GM20000 (cell line): ENCODE measurements at regions not wholly inside any gene's neighbourhood (a gene's known extent, or its start where the extent isn't known, plus 50 kb on each side); places are given as distances from the start of the nearest gene placed in this dataset.

Experiments used
- DNase-seq: peaks from one replicate; pipeline ENCODE4 v3.0.0; 2012; ENCODE audit warnings: low spot score
- TF ChIP-seq, protein P1 (sequence below): IDR thresholded peaks from 2 replicates; pipeline ENCODE4 v1.5.1; 2012; ENCODE audit warnings: mild to moderate bottlenecking, control low read depth; ENCODE audit errors: extremely low read depth, missing control alignments

DNA sequence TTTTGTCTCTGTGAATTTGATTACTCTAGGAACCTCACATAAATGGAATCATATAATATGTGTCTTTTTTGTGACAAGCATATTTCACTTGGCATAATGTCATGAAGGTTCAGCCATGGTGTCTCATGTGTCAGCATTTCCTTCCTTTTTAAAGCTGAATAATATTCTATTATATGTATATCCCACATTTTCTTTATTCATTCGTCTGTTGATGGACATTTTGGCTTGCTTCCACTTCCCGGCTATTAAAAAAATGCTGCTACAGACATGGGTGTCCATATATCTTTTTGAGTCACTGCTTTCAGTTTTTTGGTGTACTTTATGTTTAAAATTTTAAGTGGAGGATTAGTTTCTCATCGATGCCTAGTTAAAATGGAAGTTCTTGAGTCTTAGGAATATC lies 59.8 kb upstream of the C5orf63 start:
- TF ChIP-seq, protein P1, sequence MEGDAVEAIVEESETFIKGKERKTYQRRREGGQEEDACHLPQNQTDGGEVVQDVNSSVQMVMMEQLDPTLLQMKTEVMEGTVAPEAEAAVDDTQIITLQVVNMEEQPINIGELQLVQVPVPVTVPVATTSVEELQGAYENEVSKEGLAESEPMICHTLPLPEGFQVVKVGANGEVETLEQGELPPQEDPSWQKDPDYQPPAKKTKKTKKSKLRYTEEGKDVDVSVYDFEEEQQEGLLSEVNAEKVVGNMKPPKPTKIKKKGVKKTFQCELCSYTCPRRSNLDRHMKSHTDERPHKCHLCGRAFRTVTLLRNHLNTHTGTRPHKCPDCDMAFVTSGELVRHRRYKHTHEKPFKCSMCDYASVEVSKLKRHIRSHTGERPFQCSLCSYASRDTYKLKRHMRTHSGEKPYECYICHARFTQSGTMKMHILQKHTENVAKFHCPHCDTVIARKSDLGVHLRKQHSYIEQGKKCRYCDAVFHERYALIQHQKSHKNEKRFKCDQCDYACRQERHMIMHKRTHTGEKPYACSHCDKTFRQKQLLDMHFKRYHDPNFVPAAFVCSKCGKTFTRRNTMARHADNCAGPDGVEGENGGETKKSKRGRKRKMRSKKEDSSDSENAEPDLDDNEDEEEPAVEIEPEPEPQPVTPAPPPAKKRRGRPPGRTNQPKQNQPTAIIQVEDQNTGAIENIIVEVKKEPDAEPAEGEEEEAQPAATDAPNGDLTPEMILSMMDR, result no peak
- DNase-seq, result no peak

DNA sequence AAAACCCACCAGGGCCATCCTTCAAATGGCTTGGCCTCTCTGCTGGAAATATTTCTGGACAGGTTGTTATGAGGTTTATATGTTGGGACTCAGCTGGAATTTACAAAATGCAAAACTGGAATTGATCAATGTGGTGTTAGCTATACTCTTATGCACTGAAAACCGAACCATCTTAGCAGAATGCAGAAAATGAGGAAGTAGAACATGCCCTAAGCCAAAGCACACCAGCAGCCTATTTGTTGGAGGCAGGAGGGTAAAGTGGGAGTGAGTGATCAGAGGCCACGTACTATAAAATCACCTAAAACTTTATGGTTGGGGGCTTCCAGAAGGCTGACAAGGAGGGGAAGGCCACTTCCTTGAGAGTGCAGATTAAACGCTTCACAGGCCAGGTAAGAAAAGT lies 63.6 kb upstream of the C5orf63 start:
- DNase-seq, result no peak
- TF ChIP-seq, protein P1, result no peak

DNA sequence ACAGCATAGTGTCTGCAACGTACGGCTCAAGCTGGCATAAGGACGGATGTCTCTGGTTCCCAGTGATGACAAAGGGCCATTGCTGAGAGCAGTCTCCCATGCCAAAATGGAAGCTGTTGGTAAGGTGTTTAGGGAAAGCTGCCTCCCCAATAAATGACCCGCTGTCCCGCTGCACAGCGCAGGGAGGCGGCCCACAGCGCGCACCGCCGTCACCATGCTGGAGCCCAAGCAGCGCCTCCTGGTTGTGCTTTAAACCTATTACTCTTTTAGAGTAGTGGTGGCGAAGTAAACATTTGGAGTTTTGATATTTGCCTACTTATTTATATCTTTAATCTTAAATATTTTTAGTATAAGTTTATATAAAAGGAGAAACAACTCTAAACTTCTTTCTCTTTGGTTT lies 70.4 kb upstream of the C5orf63 start:
- DNase-seq, result no peak
- TF ChIP-seq, protein P1, result no peak

DNA sequence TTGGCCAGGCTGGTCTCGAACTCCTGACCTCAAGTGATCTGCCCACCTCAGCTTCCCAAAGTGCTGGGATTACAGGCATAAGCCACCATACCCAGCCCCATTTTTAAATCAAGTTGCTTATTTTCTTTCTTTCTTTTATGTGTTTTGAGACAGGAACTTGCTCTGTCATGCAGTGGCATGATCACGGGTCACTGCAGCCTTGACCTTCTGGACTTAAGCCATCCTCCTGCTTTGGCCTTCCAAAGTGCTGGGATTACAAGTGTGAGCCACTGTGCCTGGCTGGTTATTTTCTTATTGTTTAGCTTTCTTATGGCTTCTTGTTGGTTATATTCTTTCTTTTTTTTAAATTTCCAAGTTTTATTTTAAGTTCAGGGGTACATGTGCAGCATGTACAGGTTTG lies 79.7 kb upstream of the C5orf63 start:
- TF ChIP-seq, protein P1, result no peak
- DNase-seq, result no peak

DNA sequence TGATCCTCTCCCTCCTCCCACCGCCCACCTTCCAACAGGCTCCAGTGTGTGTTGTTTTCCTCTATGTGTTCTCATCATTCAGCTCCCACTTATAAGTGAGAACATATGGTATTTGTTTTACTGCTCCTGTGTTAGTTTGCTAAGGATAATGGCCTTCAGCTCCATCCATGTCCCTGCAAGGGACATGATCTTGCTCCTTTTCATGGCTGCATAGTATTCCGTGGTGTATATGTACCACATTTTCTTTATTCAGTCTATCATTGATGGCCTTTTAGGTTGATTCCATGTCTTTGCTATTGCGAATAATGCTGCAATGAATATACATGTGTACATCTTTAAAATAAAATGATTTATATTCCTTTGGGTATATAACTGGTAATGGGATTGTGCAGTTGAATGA lies 80.2 kb upstream of the C5orf63 start:
- TF ChIP-seq, protein P1, result no peak
- DNase-seq, result no peak

DNA sequence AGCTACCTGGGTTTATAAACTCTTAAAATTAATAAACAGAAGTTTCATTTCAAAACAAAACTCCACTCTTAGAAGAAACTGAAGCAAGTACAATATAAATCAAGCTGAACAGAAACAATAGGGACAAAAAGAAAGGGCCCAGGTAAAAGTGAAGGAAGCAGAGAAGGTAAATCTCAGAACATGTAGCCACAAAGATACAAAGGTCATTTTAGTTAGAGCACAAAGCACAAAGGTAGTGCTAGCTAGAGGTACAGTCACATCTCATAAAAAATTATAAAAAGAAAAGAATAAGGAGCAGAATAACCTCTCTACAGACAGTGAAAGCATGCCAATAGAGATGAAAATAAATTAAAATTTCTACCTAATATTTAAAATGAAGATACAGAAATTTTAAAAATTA lies 90.4 kb upstream of the C5orf63 start:
- TF ChIP-seq, protein P1, result no peak
- DNase-seq, result no peak

DNA sequence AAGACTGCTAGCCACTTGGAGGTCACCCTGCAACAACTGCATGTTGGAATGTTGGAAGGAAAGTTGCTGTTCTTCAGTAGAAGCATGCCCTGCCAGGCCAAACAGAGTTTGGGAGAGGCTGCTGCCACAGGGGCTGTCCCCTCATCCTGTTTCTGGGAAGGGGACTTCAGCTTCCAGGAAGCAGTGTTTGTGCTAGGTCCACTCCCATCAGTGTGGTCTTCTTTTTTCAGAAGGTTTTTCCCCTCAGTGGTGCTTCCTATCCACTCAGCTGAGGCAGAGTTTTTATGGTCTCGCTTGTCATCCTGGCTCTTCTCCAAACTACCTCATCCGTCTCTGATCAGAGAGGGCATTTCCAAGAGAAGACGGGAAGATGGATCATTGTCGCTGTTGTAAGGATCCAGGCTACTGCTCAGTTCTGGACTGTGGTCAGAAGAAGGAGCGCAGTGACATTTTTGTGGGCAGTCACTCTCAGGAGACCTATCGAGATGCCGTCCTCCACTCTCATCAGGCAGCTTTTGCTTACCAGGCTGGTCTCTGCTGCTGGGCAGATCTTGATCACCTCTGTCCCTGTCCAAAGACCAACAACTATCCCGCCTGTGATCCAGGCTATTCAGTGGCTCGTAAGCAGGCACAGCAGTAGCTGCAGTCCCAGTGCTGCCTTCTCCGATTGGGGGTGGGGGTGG lies 97.8 kb upstream of the C5orf63 start:
- DNase-seq, result no peak
- TF ChIP-seq, protein P1, result no peak
